ENCODE measurements at regions not wholly inside any gene's neighbourhood (a gene's known extent, or its start where the extent isn't known, plus 50 kb on each side); places are given as distances from the start of the nearest gene placed in this dataset.
"Not testable (repeated sequence)": the region's sequence is repeated elsewhere in the genome, so short reads cannot be mapped to it uniquely, and the experiment has no call there.

DNA sequence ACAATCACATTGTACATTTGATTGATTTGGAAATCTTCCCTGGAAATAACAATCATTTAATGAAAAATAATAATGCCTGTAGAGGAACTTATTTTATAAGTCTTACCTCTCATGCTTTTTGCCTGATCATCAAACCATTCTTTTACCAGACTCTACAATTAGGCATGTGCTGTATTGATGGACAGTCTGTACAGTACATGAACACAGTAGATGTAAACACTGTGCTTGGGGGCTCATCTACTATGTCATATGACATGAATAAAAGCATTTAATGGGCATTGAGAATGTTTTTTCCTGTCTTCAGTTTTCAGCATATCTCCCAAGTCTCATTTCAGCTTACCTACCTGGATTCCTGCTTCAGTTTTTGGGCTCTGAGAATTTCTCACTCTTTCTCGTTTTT, 1070.9 kb downstream of the STIM2 start:
- no peak for DNase-seq (ENCODE audit: low read depth in 2 of 2)

DNA sequence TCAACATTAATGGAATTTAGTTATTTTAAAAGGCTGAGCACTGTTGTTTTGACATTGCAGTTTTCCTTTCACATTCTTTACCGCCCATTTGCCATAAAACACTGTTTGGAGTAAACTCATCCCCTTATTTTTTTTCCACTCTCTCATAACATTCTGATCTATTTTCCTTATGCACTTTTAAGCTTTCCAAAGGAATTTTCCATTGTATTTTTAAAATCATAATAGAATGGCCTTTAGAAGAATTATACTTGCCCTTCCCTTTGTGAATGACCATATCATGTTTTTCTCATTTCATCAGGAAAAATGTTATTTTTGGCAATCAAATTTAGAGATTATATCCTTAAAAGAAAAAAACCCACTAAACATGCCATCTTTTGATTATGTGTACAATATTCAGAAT, 1074.2 kb downstream of the STIM2 start:
- DNase-seq (ENCODE audit: low read depth in 2 of 2), result no peak

DNA sequence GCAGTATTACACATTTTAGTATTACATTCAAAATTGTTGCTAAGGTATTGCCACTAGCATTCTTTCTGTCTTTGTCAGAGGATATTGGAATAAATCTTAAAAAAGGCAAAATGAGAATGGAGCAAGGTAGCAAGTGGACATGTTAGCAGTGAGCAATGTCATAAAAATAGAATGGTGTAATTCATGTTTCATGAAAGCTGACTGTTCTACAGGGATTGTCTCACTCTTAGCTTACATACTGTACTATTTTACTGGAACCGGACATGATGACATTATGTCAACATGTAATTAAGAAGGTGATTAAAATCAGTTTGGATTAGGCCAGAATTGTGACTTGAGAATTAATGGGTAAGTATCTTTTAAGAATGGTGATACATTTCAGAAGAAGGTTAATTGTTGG, 1086.2 kb downstream of the STIM2 start:
- no peak for DNase-seq (ENCODE audit: low read depth in 2 of 2)

DNA sequence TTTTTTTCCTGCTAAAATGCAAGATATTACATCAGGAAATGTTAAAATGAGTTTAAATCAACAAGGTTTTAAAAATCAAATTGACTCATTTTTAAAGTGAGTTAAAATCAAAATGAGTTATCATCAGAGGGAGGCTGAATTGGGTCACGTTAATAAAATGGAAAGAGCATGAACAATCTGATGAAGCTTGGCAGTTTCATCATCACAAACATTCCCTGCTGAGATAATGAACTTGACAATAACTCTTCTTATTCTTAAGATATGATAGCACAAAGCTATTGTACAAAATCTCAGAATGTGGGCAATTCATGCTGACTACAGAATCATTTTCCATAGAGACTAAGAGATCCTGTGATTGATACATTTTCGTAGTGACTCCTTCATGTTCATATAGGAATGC, 1086.7 kb downstream of the STIM2 start:
- DNase-seq (ENCODE audit: low read depth in 2 of 2), result no peak

DNA sequence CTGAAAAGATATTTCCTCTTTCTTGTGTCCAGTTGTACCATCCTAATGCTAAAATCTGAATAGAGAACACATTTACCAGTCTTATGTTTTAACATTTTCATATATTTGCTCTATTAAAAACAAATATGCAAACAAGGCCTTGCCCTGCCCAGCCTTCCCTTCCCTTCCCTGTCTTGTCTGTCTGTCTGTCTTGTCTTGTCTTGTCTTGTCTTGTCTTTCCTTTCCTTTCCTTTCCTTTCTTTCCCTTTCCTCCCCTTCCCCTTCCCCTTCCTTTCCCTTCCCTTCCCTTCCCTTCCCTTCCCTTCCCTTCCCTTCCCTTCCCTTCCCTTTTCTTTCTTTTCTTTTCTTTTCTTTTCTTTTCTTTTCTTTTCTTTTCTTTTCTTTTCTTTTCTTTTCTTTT, 1103.5 kb downstream of the STIM2 start:
- no peak for DNase-seq (ENCODE audit: low read depth in 2 of 2)

DNA sequence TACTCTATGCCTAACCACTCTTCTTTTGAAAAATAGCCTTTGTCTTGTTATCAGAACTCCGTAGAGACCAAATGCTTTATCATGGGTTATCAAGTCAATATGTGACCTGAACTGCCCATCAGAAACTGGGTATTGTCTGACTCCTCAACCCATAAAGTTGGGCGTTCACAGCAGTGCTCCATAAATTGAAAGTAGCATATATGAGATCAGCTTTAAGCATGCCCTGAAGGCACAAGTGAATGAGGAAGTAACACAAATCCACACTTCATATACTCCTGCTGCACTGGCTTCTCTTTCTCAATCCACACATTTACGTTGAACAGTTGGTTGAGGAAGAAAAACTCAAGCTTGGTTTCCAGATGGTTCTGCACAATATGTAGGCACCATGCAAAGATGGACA, 1106.0 kb downstream of the STIM2 start:
- DNase-seq (ENCODE audit: low read depth in 2 of 2), result no peak

DNA sequence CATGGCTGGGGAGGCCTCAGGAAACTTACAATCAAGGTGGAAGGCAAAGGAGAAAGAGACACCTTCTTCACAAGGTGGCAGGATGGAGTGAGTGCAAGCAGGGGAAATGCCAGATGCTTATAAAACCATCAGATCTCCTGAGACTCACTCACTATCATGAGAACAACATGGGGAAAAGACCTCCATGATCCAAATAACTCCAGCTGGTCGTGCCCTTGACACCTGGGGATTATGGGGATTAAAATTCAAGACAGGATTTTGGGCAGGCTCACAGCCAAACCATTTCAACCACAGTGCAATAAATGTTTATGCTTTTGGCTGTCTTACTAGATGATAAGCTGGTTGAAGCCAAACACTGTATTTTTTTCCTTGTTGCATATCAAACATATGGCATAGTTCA, 1112.4 kb downstream of the STIM2 start:
- DNase-seq (ENCODE audit: low read depth in 2 of 2), result no peak

DNA sequence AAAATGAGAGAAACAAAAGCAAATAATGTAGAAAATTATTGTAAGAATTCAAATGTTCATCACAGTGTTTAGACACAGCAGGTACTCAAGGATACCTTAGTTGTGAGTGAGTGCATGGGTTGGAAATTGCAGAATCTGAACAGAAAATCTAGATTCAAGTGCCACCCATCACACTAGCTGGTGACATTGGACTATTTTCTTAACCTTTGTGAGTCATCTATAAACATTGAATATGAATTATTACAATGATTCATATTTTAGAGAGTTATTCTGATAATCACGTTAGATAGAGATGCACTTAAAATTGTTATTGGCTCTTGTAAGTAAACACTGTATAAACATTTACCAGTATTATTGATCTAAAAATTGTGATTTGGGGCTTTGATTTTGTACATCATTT, 1113.1 kb downstream of the STIM2 start:
- no peak for DNase-seq (ENCODE audit: low read depth in 2 of 2)

DNA sequence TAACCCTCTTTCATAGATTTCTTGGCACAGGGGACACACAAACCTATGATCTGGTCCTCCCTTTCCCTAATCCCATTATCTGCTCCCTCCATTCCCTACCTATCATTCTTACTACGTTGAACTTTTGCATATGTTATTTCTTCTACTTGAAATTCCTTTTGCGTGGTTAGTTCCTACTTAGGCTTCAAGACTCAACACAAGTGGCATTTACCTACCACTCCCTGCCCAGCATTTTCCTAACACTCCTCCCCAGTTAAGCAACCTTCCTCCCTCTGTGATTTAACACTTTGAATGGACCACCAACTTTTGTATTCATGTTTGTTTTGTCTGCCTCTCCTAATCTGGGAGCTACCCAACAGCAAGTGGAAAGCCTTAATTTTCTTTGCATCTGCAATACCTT, 1113.7 kb downstream of the STIM2 start:
- DNase-seq (ENCODE audit: low read depth in 2 of 2), result no peak

DNA sequence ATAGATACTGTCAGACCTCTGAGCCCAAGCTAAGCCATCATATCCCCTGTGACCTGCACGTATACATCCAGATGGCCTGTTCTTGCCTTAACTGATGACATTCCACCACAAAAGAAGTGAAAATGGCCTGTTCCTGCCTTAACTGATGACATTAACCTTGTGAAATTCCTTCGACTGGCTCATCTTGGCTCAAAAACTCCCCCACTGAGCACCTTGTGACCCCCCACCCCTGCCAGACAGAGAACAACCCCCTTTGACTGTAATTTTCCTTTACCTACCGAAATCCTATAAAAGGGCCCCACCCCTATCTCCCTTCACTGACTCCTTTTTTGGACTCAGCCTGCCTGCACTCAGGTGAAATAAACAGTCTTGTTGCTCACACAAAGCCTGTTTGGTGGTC, 1114.2 kb downstream of the STIM2 start:
- not testable (repeated sequence) for DNase-seq (ENCODE audit: low read depth in 2 of 2)

DNA sequence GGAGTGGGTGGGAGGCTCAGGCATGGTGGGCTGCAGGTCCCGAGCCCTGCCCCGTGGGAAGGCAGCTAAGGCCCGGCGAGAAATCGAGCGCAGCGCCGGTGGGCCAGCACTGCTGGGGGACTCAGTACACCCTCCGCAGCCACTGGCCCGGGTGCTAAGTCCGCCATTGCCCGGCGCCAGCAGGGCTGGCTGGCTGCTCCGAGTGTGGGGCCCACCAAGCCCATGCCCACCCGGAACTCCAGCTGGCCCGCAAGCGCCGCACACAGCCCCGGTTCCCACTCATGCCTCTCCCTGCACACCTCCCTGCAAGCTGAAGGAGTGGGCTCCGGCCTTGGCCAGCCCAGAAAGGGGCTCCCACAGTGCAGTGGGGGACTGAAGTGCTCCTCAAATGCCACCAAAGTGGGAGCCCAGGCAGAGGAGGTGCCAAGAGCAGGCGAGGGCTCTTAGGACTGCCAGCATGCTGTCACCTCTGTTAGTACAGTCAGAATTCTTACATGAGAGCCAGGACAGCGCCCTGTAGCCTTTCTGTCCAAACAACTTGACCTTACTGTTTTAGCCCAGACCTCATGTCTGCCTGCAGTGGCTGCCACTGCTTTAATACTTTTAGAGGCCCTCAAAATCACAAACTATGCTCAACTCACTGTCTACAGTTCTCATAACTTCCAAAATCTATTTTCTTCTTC, 1117.9 kb downstream of the STIM2 start:
- not testable (repeated sequence) for DNase-seq (ENCODE audit: low read depth in 2 of 2)

DNA sequence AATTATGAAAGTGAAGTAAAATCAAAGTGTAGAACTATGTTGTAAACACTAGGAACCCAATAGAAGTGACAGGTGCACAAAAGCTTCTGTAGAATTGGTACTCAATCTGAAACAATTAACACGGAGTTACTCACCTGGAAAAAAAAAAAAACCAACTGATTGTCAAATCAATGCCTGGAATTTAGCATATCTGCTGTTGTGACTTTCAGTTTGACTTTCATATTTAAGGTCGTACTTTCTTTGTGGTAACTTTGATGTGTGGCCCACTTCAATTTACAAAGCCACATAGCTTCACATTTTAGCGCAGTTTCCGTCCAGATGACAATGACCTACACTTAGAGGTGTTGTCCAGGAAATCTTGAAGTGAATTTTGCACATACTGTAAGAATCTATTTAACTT, 1124.9 kb downstream of the STIM2 start:
- no peak for DNase-seq (ENCODE audit: low read depth in 2 of 2)

DNA sequence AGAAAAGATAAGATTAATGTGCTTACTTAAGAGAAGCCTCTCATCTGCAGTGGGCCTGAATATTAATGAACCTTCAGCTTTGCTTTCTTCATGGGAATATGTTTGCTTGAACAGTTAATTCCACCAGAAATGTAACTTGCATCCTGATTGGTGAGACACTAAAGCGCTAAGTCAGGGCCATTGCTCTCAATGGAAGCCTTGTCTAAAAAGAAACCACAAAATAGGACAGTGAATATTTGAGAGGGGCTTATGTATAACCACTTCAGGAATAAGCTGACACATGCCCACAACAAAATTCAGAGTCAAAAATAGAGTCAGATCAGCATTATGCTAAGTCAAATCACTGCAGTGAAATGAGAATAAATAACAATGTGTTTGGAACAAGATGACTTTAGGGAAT, 1125.8 kb downstream of the STIM2 start:
- no peak for DNase-seq (ENCODE audit: low read depth in 2 of 2)

DNA sequence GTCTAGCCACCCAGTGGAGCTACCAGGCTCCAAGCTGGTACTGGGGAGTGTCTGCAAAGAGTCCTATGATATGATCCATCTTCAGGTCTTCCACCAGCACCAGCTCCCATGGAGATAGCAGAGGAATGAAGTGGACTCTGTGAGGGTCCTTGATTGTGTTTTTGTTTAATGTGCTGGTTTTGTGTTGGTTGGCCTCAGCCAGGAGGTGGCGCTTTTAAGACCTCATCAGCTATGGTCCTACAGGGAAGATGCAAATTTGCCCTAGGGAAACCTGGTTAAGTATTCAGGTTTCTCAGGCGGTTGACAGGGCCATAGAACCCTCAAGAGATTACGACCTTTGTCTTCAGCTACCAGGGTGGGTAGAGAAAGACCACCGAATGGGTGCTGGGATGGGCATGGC, 1141.1 kb downstream of the STIM2 start:
- no peak for DNase-seq (ENCODE audit: low read depth in 2 of 2)

DNA sequence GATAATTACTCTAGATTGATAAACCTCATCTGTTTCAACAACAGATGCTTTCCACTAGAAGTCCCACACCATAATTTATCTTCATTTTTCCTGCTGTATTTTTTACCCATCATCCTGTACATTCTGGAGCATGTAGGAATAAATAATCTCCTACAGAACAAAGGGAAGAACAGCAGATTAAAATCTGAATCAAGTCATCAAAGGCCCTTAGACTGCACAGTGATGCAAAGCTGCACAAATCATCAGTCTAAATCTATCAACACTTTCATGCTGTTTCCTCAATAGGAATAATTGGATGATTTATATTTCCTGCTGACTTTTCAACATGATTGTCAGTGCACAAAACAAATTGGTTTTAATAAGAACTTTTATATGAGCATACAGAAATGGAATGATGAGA, 1143.9 kb downstream of the STIM2 start:
- no peak for DNase-seq (ENCODE audit: low read depth in 2 of 2)

DNA sequence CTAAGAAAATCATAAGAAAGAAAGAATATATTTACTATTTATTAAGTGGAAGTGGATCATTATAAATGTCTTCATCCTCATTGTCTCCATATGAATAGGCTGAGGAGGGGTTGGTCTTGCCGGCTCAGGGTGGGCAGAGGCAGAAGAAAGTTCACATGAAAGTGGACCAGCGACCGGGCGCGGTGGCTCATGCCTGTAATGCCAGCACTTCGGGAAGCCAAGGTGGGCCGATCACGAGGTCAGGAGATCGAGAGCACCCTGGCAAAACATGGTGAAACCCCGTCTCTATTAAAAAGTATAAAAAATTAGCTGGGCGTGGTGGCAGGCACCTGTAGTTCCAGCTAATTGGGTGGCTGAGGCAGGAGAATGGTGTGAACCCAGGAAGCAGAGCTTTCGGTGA, 1145.4 kb downstream of the STIM2 start:
- no peak for DNase-seq (ENCODE audit: low read depth in 2 of 2)

DNA sequence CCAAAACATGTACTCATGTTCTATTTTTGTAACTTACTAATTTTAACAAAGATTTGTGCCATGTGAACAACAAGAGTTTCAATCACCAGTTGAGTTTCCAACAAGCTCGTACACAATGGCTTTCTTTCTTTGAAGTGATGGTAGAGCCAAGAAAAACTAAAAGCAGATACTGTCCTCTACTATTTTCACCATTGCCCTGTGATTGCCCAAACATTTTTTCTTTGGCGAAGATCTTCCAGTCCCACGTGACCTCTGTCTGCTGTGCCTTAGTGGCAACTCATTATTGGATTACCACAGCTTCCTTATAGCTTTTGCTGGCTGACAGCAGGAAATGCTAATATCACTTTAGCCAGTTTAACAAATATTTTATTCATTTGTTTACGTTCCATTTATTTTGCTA, 1147.1 kb downstream of the STIM2 start:
- no peak for DNase-seq (ENCODE audit: low read depth in 2 of 2)

DNA sequence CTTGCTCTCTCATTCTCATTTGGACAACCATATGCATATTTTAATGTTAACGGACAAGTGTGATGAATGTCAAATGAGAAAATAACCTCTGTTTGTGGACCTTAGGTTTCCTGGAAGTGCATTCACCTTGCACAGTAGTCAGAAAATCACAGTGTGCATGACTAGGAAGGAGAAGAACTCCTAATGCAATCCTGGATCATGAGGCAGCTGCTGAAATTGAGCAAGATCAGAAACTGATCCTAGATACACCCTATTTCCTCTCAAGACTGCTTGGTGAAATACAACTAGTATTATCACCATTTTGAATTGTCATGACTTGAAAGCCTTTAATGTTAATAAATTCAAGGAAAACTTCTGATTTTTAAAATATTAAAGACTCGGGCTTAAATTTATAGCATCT, 1148.9 kb downstream of the STIM2 start:
- no peak for DNase-seq (ENCODE audit: low read depth in 2 of 2)

DNA sequence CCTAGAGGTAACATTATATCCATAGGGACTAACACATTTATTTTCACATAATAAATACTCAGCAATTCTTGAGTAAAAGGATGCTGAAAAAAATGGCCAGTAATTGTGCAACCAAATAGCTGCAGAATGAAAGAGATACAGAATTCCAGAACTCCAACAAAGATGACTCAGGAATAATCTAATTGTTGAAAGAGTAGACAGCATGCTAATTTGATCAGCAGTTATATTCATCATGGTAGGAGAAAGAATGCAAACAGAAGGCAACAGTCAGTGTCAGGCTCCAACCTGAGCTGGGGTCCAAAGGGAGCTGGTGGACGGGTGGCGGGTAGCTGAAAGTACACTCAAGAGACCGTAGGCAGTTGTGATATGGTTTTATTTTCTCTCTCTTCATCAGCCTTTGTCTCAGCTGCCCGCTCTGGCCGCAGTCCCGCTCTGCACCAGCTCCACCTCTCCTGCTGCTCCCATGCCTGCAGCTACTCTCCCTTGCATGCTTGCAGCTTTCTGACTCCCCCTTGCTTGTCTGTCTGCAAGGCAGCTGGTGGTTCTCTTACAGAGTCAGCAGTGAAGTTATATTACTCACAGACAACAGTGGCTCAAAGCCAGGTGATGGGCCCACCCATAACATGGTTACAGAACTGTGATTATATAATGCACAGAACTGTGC, 1150.1 kb downstream of the STIM2 start:
- peak; percentile 17 to 22 for DNase-seq (ENCODE audit: low read depth in 2 of 2)

DNA sequence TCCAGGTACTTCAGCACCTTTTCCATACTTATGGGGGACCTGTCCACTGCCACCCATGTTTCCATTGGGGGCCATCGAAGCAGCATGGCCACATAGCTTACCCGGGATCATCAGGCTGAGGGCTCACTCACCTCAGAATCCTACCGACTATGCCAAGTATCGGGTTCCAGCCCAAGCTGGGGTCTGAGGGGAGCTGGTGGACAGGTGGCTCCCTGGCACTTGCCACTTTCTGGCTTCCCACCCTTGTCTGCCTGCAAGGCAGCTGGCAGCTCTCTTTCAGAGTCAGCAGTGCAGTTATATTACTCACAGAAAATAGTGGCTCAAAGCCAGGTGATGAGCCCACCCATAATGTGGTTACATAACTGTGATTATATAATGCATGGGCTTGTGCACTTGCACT, 1153.8 kb downstream of the STIM2 start:
- DNase-seq (ENCODE audit: low read depth in 2 of 2), result no peak

DNA sequence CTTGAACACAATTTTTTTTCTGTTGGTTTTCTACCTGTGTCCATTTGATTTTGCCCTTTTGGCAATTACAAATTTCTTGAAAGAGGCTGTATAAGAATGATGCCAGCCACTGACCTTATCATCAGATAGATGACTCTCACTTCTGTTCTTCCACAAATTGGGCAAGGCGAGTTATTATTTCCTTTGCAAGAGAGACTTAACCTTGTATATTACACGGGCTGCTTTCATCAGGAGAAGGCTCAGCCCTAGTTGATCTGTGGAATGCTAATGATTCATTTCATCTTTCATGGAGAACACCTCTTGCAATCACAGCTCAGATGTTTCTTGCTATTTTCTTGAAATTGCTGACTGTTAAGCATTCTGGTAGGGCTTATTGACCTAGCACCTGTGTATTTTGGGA, 1155.4 kb downstream of the STIM2 start:
- no peak for DNase-seq (ENCODE audit: low read depth in 2 of 2)

DNA sequence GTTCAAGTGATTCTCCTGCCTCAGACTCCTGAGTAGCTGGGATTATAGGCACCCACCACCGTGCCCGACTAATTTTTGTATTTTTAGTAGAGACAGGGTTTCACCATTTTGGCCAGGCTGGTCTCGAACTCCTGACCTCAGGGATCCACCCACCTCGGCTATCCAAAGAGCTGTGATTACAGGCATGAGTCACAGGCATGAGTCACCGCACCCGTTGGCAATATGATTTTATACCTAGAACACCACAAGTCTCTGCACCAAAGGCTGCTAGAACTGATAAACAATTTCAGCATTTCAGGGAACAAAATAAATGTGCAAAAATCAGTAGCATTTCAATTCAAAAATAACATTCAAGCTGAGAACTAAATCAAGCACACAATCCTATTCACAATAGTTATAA, 1177.6 kb downstream of the STIM2 start:
- DNase-seq (ENCODE audit: low read depth in 2 of 2), result not testable (repeated sequence)

DNA sequence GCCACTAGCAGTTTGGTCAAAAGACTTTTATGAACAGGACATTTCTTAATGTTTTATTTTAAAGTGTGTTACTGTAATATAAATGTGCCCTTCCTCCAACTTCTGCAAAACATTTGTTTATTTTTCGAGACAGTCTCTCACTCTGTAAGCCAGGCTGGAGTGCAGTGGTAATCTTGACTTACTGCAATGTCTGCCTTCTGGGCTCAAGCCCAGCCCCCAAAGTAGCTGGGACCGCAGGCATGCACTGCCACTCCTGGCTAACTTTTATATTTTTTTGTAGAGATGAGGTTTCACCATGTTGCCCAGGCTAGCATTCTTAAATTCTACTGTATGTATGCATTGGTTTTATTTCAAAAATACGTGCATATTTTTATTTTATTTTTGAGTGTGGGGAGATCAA, 1201.9 kb downstream of the STIM2 start:
- no peak for DNase-seq (ENCODE audit: low read depth in 2 of 2)

All from fibroblast of skin of left quadriceps (primary cell).